Stimulated activated effector memory CD8-positive, alpha-beta T cell treated with anti-CD3 and anti-CD28 coated beads, Interleukin-12 subunit alpha, Interleukin-12 subunit beta, amount 100 ng/mL, for 72 hours (primary cell): ENCODE measurements at regions not wholly inside any gene's neighbourhood (a gene's known extent, or its start where the extent isn't known, plus 50 kb on each side); places are given as distances from the start of the nearest gene placed in this dataset.

Source experiments
- ATAC-seq: fragments of 150-1000 bp; cut with Tn5 transposase; 2 replicates; pipeline ENCODE4 v1.10.0; 2021
- DNase-seq, 2 donors: peaks; one replicate each; pipeline ENCODE4 v3.0.0; 2021 to 2022; ENCODE audit warnings: low spot score in 2 of 2
- H3K27ac Mint-ChIP-seq: one replicate; pipeline ENCODE4 v1.8.0; 2022; ENCODE audit warnings: mild to moderate bottlenecking, mixed read lengths
- H3K36me3 Mint-ChIP-seq: one replicate; pipeline ENCODE4 v1.8.0; 2022; ENCODE audit warnings: mild to moderate bottlenecking, mixed read lengths
- H3K4me1 Mint-ChIP-seq: one replicate; pipeline ENCODE4 v1.8.0; 2022; ENCODE audit warnings: mixed read lengths
- H3K4me3 Mint-ChIP-seq: one replicate; pipeline ENCODE4 v1.8.0; 2022; ENCODE audit warnings: mild to moderate bottlenecking, mixed read lengths
- H3K9me3 Mint-ChIP-seq: one replicate; pipeline ENCODE4 v1.8.0; 2022; ENCODE audit warnings: mixed read lengths

DNA sequence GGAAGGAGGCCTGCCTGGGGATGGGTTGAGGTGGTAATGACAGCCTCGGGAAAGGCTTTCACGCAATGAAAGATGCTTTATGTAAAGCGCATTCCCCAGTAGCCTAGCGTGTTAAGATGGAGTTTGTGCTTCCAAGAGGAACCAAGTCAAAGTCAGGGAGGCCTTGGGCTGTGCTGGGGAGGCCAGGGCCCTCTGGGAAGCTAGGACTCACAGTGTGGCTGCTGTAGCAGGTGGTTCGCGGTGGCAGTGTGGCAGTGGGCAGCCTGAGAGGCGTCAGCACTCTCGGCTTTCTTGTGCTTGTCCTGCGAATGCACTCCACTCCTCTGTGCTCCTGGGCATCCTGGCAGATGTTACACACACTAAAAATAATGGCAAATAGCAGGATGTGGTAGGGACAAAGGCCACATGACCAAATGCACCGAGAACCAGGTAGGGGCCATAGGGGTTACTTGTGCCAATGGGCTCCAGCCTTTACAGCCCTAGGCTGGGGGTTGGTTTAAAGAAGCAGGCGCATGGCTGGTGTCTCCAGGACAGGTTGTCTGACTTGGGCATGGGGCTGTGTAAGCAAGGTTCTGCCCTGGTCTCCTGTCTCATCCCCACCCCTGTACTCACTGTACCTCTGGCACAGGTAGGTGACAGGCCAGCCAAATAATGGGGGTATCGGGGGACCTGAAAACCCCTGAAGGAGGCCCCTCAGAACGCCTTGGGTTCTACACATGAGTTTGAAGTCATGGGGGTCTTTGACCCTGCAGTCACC, 154.4 kb upstream of the TWIST2 start:
- no peaks in the 10 kb centered on the region for H3K9me3 Mint-ChIP-seq
- H3K27ac Mint-ChIP-seq: no peak overlapping the region
- ATAC-seq: no peak
- H3K4me3 Mint-ChIP-seq: no peak overlapping the region
- H3K36me3 Mint-ChIP-seq: no peaks in the 10 kb centered on the region
- peaks cover 5% of the 10 kb centered on the region for H3K4me1 Mint-ChIP-seq
- DNase-seq: no peak

GRCh38 chr2:238694136-238694755, 153.6 kb upstream of the TWIST2 start:
- Mint-ChIP-seq H3K9me3 (no peaks in the 10 kb centered on the region), H3K36me3 (no peaks in the 10 kb centered on the region), H3K4me3 (no peak overlapping the region), H3K4me1 (peaks cover 7% of the 10 kb centered on the region), H3K27ac (no peak overlapping the region)
- ATAC-seq (no peak), DNase-seq (no peak)

DNA sequence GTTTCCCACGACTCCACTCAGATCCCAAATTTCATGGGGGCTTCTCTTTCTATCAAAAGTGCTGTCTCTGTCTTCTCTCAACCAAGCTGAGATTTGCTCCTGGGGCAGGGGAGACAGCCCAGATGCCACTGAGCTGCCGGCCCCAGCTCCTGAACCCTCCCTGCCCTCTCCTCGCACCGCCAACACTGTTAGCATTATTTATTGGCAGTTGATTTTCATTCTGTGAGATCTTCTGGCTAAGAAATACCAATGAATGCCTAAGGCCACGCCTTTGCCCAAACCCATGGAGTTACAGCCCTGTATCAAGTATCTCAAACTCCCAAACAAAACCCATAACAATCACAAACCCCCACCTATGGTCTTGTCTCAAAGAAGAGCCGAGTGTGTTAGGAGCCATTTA, 153.0 kb upstream of the TWIST2 start:
- Mint-ChIP-seq H3K36me3 (no peaks in the 10 kb centered on the region), H3K9me3 (no peaks in the 10 kb centered on the region), H3K4me1 (peaks cover 7% of the 10 kb centered on the region), H3K4me3 (no peak overlapping the region), H3K27ac (no peak overlapping the region)
- DNase-seq (no peak), ATAC-seq (no peak)

DNA sequence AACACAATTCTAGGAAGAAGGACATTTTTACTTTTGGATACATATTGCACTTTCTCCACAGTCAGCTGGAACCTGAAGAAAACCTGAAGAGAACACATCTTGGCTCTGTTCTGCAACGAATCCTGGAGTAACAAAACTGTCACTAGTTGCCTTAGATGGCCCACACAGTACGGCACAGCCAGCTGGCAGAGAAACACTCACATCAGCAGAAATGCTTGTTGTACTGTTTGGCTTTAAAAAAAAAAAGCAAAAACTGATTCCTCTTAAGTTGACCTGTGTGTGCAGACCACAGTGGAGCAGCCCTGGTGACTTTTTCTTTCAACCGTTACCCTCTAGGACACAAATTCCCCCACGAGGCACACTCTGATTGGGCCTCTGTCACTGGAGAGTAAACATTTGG, 152.3 kb upstream of the TWIST2 start:
- H3K4me3 Mint-ChIP-seq: no peak overlapping the region
- no peaks in the 10 kb centered on the region for H3K9me3 Mint-ChIP-seq
- ATAC-seq: no peak
- no peak overlapping the region for H3K27ac Mint-ChIP-seq
- H3K4me1 Mint-ChIP-seq: peaks cover 7% of the 10 kb centered on the region
- no peaks in the 10 kb centered on the region for H3K36me3 Mint-ChIP-seq
- DNase-seq: no peak

- DNase-seq (no peak), ATAC-seq (no peak)
- peaks cover 7% of the 10 kb centered on the region for H3K4me1 Mint-ChIP-seq
- H3K4me3 Mint-ChIP-seq: no peak overlapping the region
- no peaks in the 10 kb centered on the region for H3K36me3 Mint-ChIP-seq
- no peak overlapping the region for H3K27ac Mint-ChIP-seq
- no peaks in the 10 kb centered on the region for H3K9me3 Mint-ChIP-seq
These were observed 151.6 kb upstream of the TWIST2 start for GRCh38 chr2:238696331-238696730.

GRCh38 chr2:238696786-238697185, 151.1 kb upstream of the TWIST2 start:
- Mint-ChIP-seq H3K4me1 (peaks cover 7% of the 10 kb centered on the region), H3K9me3 (no peaks in the 10 kb centered on the region), H3K4me3 (no peak overlapping the region), H3K27ac (no peak overlapping the region), H3K36me3 (no peaks in the 10 kb centered on the region)
- ATAC-seq: no peak
- no peak for DNase-seq

GRCh38 chr2:238697193-238698071, 150.5 kb upstream of the TWIST2 start:
- ATAC-seq: no peak
- H3K27ac Mint-ChIP-seq: no peak overlapping the region
- no peaks in the 10 kb centered on the region for H3K36me3 Mint-ChIP-seq
- H3K9me3 Mint-ChIP-seq: no peaks in the 10 kb centered on the region
- H3K4me3 Mint-ChIP-seq: no peak overlapping the region
- H3K4me1 Mint-ChIP-seq: peaks cover 7% of the 10 kb centered on the region
- DNase-seq: peak in 1 of 2 donors; percentile 38

- ATAC-seq (no peak), DNase-seq (no peak)
- Mint-ChIP-seq H3K4me3 (no peak overlapping the region), H3K9me3 (no peaks in the 10 kb centered on the region), H3K36me3 (no peaks in the 10 kb centered on the region), H3K4me1 (peaks cover 7% of the 10 kb centered on the region), H3K27ac (no peak overlapping the region)
These were observed 149.9 kb upstream of the TWIST2 start for GRCh38 chr2:238698072-238698352.

DNA sequence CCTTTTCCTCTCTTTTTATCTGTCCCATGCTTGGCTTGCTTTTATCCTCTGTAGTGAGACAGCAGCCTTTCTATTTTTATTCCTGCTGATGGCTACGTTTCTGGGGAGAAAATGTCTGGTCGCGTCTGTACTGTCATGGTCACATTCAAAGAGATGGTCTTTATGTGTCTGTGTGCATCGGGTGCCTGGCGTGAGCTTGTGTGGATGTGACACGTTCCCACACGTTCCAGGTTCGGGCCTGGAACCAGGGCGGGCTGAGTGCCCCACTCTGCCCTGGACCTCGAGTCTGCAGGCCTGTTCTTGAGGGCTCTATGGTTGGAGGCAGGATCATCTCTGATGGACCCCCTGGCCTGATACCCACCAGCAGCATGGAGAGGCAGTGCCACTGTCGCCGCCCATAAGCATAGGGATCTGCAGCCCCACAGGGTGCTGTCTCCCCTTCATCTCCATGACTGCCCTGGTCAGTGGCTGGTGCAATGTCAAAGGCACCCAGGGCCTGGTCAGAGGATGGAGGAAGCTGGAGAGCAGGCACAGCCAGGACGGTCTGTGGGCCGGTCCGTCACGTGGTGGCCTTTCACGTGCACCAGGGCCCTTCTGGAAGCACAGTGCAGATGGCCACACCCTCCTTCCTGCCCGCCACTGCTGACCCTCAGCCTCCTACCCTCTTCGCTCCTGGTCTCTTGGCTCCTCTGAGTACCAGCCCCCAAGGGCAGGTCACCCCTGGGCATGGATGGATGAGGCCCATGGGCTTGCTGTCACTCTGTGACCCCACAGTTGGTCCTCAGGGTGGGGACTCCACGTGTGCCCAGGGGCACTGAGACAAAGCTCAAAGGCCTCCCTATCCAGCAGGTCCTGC, 149.2 kb upstream of the TWIST2 start:
- no peak overlapping the region for H3K4me3 Mint-ChIP-seq
- H3K27ac Mint-ChIP-seq: no peak overlapping the region
- DNase-seq: peak in 1 of 2 donors; percentile 30
- no peak for ATAC-seq
- H3K36me3 Mint-ChIP-seq: no peaks in the 10 kb centered on the region
- peaks cover 7% of the 10 kb centered on the region for H3K4me1 Mint-ChIP-seq
- H3K9me3 Mint-ChIP-seq: no peaks in the 10 kb centered on the region

- ATAC-seq (no peak), DNase-seq (peak in 1 of 2 donors; percentile 15)
- no peak overlapping the region for H3K4me3 Mint-ChIP-seq
- peaks cover 7% of the 10 kb centered on the region for H3K4me1 Mint-ChIP-seq
- no peaks in the 10 kb centered on the region for H3K36me3 Mint-ChIP-seq
- no peaks in the 10 kb centered on the region for H3K9me3 Mint-ChIP-seq
- H3K27ac Mint-ChIP-seq: no peak overlapping the region
These were observed 148.4 kb upstream of the TWIST2 start for GRCh38 chr2:238699307-238700116.

DNA sequence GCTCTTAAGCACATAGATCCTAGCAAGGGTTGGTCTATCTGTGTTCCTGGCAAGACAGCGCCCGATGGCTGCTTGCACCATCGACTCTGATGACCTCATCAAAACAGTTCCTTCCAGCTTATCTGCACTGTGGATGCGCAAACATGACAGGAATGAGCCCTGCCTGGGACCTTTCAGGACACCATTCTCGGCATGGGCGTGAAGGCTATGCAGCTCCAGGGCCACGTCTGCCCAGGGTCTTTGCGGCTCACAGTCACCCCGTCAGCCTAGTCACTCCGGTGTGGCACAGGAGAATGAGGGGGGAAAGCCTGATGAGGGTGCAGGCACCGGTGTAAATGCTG, 147.8 kb upstream of the TWIST2 start:
- peaks cover 7% of the 10 kb centered on the region for H3K4me1 Mint-ChIP-seq
- H3K4me3 Mint-ChIP-seq: no peak overlapping the region
- DNase-seq (peak in 1 of 2 donors; percentile 36), ATAC-seq (no peak)
- no peaks in the 10 kb centered on the region for H3K36me3 Mint-ChIP-seq
- no peak overlapping the region for H3K27ac Mint-ChIP-seq
- no peaks in the 10 kb centered on the region for H3K9me3 Mint-ChIP-seq

DNA sequence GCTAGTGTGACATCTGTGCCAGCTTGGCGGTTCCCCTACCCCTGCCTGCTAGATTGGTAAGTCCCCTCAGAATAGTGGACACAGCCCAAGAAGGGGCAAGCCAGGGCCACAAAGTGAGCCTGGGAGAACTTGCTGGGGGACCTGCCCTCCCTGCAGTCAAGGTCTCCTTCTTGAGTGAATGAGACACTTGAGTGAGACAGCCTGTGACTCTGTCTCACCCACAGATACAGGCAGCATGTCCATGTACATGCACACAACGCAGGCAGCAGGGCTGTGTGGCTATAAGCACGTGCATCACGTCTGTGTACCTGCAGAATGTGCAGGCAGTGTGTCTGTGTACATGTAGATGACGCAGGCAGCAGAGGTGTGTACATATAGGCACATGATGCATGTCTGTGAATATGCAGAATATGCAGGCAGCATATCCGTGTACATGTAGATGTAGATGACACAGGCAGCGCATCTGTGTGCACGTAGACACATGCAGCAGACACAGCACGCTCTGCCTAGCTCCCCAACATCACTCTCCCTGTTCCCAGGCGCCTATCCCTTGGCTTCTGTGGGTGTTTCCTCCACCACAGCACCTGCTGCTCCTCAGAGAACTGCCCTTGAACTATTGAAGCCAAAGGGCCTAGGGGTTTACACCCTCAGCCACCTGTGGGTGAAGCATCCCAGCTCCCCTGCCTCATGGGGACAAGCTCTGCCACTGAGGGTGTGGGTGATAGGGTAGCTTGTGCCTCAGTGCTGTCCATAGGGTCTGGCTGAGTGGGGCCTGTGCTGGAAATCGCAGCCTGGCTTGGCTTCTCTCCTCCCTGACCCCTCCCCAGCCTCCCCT, 147.2 kb upstream of the TWIST2 start:
- no peaks in the 10 kb centered on the region for H3K9me3 Mint-ChIP-seq
- H3K27ac Mint-ChIP-seq: no peak overlapping the region
- H3K4me3 Mint-ChIP-seq: no peak overlapping the region
- no peaks in the 10 kb centered on the region for H3K36me3 Mint-ChIP-seq
- DNase-seq (peak in 1 of 2 donors; percentile 34), ATAC-seq (no peak)
- peaks cover 7% of the 10 kb centered on the region for H3K4me1 Mint-ChIP-seq

DNA sequence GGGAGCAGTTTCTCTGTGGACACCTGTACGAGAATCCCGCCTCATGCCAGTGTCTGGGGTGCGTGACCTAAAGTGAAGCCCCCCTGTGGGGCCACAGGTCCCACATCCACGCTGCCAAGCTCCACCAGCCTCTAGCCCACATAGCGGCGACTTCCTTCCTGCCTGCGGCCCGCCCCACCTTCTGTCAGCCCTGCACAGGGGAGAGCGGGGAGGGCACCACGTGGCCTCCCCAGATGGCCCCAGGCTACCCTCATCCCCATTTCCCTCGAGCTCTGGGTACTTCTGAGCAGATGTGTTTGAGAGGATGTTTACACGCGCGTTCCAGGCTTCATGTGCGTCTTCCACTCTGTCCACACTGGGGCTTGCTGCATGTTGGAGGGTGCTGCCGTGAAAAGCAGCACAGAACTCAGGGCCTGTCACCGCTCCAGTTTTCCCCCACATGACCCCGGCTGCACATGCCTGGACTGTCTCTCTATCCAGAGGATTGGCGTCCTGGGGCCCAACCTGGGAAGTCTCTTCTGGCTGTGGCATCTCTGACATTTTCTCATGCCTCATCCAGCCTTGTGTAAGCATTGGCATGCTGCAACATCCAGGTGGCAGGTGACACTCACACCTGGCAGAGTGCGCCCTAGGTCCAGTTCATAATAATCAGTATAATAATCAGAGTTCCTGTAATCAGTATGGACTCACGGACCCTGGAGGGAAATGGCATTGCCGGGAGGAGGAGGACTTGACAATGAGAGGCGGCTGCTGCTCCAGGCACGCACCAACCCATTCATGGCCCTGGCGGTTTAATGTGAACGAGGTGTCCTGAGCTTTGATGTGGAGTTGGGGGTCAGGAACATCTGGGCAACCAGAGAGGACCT, 146.3 kb upstream of the TWIST2 start:
- Mint-ChIP-seq H3K4me1 (peaks cover 7% of the 10 kb centered on the region), H3K36me3 (no peaks in the 10 kb centered on the region), H3K4me3 (no peak overlapping the region), H3K9me3 (no peaks in the 10 kb centered on the region), H3K27ac (no peak overlapping the region)
- DNase-seq: peak in 1 of 2 donors; percentile 17
- no peak for ATAC-seq
